HL-60 (cell line): ENCODE measurements at regions not wholly inside any gene's neighbourhood (a gene's known extent, or its start where the extent isn't known, plus 50 kb on each side); places are given as distances from the start of the nearest gene placed in this dataset.

Experiments used
- CTCF ChIP-seq: IDR thresholded peaks from one replicate; pipeline ENCODE4 v1.5.1; 2011; ENCODE audit warnings: low read length, control low read depth, inconsistent platforms; ENCODE audit not compliant: insufficient read depth
- POLR2AphosphoS5 ChIP-seq: IDR thresholded peaks from 2 replicates; pipeline ENCODE4 v1.6.1; 2012; ENCODE audit warnings: low read depth

- TF ChIP-seq CTCF, result no peak
- TF ChIP-seq POLR2AphosphoS5, result no peak
Observed at GRCh38 chr6:56334937-56335336, 87.6 kb upstream of the COL21A1 start.
